SIG-M5 (cell line): ENCODE measurements at regions not wholly inside any gene's neighbourhood (a gene's known extent, or its start where the extent isn't known, plus 50 kb on each side); places are given as distances from the start of the nearest gene placed in this dataset.
"Not testable (repeated sequence)": the region's sequence is repeated elsewhere in the genome, so short reads cannot be mapped to it uniquely, and the experiment has no call there.

Experiments used
- DNase-seq: peaks from one replicate; lab custom pipeline; 2025; lab: John Stamatoyannopoulos, UW

DNA sequence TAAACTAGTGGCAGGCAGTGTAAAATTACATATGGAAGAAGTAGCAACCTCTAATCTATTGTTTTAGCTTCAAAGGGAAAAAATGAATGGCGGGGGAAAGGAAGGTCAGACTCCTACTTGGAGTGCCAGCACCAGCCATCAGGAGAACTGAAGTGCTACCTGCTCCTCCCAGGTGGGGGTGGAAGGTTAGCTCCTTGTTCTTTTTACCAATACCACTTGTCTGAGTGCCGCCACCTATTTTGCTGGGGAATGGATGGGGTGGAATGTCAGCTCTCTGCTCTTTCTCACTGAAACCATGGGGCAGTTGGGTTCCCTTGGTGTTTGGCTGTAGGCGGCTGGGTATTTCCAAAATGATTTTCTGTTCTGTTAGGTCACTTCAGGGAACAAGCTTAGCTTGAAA lies 428.7 kb upstream of the EPHA3 start:
- no peak for DNase-seq

DNA sequence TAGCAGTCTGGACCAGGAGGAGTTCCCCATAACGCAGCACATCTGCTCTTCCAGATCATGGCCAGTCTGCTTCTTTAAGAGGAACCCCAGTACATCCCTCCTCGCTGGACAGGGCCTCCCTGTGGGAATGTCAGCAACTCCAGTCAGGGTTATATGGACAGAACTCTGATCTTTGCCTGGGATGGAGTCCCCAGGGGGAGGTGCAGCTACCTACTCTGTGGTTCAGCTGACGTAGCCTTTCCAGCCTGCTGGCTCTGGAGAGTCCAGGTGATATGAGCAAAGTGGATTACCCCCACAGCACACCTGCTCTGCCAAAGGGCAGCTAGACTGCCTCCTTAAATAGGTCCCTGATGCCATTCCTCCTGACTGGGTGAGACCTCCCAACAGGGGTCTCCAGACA lies 417.1 kb upstream of the EPHA3 start:
- no peak for DNase-seq

DNA sequence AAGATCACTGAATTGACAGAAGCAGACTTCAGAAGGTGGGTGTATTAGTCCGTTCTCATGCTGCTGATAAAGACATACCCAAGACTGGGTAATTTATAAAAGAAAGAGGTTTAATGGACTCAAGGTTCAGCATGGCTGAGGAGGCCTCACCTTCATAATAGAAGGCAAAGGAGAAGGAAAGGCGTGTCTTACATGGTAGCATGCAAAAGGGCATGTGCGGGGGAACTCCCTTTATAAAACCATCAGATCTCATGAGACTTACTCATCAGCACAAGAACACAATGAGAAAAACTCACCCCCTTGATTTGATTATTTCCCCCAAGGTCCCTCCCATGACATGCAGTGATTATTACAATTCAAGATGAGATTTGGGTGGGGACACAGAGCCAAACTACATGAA lies 416.3 kb upstream of the EPHA3 start:
- no peak for DNase-seq

DNA sequence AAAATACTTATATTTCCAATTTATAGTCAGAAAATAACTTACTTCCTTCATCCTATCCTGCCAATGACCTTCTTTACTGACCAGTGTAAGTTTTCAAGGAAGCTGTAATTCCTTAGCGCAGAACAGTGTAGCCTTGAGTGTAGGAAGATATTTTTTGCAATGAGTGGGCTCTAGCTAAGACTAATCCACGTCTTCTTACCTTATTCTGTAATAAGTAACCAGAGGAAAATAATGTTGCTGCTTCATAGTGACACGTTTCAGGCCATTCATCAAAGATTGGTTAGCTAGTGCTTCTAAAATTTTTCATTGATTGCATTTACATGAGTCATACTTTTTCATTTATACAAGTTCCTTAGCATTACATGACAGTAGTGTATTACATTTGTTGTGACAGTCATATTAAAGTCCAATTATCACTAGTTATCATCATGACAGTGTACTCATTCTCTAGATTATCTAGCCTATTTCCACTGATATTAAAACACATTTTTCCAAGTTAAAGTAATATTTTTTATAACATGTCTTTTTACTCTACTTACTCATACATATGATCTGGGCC lies 403.8 kb upstream of the EPHA3 start:
- DNase-seq, result no peak

DNA sequence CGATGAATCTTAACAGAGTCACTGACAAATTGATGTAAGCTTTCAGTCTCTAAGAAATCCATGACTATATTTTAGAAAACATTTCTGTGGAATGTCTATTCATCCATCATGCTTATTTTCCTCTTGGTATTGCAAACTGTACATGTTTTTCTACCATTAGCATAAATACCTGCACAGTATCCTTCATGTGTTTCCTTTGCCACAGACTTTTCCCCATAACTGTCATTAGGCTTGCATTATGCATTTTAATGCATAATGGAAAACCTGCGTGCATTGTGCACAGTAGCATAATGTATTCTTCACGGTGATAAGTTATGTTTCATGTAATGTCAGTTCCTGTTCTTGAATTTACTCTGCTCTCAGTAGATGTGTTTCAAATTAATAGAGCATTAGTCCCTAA lies 403.1 kb upstream of the EPHA3 start:
- no peak for DNase-seq

DNA sequence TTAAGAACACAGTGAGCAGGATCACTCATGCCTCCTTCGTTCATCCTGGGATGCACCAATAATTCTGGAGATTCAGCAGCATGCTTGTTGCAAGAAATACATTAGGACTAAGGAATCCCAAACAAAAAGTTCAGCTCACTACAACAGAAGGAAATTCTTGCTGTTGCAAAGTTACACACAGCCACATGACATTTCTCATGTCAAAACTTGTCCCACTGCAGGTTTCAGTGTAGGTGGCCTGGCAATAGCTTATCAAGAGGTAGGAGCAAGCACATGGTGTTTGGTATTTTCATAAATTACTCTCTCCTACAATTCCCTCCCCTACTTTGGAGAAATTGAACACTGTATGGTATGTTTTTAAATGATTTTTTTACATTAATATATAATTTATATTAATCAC lies 399.6 kb upstream of the EPHA3 start:
- DNase-seq, result no peak

DNA sequence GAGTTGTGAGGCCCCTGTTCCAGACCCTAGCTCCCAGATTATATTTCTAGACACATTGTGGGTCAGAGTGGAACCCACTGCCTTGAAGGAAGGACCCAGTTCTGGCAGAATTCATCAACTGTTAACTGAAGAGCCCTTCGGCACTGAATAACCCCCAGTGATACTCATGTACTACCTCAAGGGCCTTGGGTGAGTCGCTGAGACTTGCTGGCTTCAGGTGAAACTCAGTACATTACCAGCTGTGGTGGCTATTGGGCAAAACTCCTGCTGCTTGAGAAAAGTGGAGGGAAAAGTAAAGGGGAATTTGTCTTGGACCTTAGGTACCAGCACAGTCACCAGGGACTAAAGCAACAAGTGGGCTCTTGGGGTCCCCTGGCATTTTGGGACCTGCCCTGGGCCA lies 394.9 kb upstream of the EPHA3 start:
- DNase-seq, result no peak

DNA sequence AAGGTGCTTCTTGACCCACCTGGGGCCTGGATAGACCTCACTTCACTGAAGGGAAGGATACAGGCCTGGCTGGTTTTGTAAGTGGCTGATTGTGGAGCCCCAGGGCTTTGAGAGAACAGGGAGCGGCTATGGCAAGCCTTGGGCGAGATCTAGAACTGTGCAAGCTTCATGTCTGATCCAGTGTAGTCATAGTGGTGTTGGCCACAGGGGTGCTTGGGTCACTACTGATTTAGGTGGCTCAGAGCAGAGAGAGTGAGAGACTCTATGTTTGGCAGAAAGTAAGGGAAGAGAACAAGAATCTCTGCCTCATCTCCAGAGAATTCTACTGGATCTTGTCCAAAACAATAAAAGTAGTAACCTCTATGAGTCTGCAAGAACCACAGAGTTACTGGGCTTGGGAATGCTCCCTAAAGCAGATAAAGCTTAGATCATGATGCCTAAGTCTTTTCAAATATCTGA lies 394.2 kb upstream of the EPHA3 start:
- DNase-seq, result no peak

DNA sequence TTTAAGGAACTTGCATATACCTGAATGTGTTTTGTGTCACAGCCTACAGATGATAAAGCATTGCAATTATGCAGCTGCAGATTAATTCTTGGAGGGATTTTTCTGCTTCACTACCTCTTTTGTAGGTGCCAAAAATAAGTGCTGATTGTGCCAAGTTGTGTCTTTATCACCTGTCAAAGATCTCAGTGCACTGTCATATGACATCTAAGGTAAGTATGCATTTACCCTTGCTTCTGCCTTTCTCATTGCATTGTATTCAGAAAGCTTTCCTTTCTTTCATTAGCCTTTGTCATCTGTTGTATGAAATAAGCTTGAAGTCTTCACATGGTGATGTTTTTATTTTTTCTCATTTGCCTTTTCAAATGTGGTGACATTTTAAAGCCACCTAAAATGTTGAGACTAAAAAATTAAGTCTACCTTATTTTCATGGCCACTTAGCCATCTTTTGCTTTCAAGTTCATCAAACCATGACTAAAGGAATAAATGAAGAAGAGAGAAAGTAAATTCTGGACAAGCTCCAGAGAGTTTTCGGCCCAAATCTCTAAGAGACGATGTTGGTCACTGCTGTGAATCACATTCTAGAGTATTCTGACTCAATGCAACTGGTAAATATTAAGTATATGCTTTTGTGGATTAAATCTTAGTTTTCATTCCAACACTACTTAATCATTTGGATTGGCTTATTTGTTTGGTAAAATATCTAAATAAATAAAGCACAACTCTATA lies 381.8 kb upstream of the EPHA3 start:
- no peak for DNase-seq

DNA sequence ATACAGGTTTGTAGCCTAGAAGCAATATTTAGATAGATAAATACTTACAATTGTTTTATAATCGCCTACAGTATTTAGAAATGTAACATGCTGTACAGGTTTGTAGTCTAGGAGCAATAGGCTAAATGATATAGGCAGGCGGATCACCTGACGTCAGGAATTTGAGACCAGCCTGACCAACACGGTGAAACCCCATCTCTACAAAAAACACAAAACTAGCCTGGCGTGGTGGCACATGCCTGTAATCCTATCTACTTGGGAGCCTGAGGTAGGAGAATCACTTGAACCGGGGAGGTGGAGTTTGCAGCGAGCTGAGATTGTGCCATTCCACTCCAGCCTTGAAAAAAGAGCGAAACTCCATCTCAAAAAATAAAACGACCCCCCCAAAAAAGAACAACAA lies 375.2 kb upstream of the EPHA3 start:
- no peak for DNase-seq

DNA sequence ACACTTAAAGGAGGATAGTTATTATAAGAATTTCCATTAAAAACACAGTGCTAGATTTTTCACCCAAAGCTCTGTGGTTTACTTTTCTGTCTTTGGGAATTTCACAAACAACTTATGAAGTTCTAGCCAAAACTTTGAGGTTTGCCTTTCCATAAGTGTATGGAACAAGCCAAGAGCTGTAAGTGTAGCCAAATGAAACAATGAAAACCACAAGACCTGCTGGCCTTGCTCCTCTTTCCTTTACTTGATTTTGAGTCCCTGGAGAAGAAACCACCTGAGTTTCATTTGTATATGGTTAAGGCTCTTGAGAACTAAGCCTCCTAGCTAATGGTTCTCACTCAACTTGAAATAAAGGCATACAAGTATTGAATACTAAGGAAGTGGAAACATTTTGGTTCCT lies 365.3 kb upstream of the EPHA3 start:
- no peak for DNase-seq

DNA sequence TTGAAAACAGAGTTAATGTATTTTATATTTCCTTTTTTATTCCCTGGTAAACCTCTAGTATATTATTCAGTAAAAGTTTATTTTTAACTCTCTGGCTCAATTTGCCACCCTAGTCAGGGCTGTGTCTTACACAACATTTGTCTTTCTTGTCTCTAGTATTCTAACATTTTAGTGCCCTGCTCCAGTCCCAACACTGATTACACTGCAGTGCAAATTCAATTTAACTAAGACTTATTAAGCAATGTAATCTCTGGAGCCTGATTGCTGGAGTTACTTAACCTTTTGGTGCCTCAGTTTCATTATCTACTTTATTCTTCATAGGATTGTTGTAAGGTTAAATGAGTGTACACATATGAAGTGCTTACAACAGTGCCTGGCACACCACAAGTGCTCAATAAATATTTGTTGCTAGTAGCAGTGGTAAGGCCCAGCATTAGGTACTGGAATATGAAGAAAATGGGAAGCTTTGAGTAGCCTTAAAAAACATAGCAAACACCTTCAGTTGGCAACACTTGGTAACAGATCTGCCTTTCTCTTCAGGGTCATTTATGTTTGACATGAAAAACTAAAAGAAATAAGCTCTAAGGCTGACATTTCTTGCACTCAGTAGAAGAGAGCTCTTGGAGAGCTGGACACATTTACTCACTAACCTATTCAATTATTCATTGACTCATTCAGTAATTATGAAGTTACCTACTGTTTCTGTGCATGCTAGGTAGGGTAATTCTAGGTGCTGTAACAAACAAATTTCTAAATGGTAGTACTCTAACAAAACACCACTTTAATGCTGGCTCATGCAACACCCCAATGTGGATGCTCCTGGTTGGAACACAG lies 364.5 kb upstream of the EPHA3 start:
- no peak for DNase-seq

DNA sequence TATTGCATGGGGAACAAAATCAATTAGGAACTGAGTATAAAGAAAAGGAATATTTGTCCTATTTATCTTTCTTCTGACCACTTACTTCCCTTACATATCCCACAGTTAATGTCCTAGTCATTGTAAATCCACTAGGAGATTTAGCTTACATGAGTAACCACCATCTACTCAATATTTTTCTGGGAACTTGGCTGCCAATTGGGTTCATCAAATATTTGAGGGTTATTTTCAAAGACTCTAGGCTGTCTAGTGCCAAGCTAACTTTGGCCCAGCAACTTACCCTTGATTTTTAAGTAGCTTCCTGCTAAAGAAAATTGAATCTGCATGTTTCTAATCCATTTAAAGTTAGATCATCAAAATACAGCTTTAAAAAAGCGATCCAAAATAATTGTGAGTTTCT lies 362.5 kb upstream of the EPHA3 start:
- no peak for DNase-seq

DNA sequence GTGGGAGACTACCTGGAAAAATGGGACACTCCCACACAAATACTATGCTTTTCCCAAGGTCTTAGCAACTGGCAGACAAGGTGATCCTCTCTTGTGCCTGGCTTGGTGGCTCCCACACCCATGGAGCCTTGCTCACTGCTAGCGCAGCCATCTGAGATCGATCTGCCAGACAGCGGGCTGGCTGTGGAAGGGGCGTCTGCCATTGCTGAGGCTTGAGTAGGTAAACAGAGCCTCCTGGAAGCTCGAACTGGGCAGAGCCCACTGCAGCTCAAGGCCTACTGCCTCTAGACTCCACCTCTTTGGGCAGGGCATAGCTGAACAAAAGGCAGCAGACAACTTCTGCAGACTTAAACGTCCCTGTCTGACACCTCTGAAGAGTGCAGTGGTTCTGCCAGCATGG lies 360.3 kb upstream of the EPHA3 start:
- not testable (repeated sequence) for DNase-seq

DNA sequence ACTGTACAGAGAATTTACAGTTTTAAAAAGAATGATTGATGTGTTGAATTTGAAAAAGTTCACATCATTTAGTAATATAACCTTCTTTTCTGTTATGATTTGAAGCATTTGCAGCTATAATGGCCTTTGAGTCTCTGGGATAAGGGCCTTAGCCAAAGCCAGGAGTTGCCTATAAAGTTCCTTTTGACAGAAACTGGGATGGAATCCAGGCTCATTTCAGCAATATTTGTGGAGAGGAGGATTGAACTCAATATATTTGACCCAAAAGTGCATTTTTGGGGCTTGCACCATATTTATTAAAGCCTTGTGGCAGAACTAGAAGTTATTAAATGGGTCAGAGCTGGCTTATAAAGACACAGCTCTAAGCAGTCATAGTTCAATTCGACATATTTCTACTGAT lies 348.7 kb upstream of the EPHA3 start:
- no peak for DNase-seq

DNA sequence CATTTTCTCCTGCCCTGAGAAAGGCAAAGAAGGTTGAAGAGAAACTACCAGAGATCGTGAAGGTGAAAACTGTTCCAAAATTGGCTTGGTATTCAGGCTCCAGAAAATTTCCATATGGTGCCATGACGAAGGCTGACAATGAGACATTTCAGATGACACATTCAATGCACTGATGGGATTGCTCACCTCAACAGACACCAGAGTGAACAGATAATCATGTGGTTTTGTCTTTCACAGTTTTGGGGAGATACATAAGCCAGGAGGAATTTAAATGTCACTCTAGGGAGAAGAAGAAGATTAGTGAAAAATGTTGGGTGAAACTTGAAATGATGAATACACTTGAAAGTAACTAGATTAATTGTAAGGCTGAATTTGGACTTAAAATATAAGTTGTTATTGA lies 339.7 kb upstream of the EPHA3 start:
- no peak for DNase-seq

DNA sequence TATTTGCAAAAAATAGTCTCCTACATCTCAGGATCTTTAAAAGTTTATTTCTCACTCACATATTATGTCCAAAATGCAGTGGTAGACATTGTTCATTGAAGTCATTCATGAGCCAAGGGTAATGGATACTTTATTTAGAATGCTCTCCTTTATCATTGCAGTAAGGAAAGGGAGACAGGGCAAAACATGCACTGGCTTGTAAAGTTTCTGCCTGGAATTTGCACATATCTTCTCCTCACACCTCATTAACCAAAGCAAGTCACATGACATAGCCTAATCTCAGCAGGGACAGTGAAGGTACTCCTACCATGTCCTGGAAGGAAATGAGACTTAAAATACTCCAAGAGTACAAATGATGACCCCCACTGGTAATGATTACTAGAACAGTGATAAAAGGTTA lies 333.7 kb upstream of the EPHA3 start:
- no peak for DNase-seq

DNA sequence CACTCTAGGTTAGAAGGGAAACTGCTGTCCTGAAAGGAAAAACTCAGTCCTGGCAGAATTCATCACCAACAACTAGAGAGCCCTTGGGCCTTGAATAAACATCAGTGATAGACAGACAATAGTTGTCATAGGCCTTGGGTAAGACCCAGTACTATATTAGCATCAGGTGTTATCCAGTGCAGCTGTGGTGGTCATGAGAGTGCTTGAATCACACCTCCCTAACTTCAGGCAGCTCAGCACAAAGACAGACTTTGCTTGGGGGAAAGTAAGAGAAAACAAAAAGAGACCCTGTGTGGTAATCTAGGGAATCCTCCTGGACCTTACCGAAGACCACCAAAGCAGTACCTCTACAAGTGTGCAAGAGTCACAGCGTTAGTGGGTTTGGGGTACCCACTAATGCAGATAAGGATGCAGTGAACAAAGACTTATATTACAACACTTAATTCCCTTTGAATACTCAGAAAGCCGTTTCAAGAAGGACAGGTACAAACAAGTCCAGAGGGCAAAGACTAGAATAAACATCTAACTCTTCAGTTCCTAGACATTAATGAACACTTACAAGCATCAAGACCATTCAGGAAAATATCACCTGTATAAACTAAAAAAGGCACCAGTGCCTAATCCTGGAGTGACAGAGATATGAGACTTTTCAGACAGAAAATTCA lies 332.3 kb upstream of the EPHA3 start:
- no peak for DNase-seq

DNA sequence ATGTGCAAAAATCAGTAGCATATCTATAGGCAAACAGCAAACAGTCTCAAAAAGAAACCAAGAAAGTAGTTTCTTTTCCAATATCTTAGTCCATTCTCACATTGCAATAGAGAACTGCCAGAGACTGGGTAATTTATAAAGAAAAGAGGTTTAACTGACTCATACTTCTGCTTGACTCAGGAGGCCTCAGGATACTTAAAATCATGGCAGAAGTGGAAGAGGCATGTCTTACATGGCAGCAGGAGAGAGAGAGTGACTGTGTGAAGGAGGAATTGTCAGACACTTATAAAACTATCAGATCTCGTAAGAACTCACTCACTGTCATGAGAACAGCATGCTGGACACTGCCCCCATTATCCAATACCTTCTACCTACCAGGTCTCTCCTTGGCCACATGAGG lies 327.9 kb upstream of the EPHA3 start:
- no peak for DNase-seq

DNA sequence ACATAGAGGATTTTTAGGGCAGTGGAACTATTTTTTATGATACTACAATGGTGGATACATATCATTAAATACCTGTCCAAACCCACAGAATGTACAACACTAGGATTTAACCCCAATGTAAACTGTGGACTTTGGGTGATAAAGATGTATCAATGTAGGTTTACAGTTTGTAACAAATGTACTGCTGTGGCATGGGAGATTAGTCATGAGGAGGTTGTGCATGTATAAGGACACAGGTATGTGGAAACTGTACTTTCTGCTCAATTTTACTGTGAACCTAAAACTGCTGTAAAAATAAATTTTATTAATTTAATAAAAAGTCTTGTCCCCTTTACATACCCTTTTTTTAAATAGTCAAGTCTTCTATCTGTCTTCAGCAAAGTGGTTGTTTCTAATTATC lies 322.5 kb upstream of the EPHA3 start:
- no peak for DNase-seq

DNA sequence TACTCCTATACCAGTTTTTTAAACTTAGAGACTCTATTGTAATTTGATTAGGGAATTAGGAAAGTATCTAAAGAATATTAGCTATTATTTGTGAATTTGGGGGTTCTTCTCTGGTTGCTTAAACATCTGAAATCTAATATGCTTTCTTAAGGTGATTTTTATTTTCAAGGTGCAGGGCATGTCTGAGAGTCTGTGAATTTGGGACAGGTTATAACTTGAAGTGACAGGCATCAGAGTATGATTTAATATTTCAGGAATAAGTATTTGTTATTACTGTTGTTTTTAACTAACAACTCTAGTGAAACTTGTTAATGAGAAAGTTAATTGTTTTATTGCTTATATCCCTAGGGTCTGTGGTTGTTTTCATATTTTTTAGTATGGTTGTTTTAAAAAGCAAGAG lies 321.6 kb upstream of the EPHA3 start:
- no peak for DNase-seq

DNA sequence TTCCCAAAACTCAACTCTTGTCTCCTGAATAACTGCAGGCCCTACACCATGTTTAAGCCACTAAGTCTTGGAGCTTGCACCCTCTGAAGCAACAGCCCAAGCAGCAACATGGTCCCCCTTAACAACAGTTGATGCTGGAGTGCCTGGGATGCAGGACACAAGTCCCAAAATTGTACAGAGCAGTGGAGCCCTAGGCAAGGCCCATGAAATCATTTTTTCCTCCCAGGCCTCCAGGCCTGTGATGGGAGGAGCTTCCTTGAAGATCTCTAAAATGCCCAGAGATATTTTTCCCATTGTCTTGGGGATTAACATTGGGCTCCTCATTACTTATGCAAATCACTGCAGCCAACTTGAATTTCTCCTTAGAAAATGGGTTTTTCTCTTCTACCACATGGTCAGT lies 311.9 kb upstream of the EPHA3 start:
- DNase-seq, result no peak
